Activated CD8-positive, alpha-beta T cell treated with anti-CD3 and anti-CD28 coated beads for 36 hours (primary cell): ENCODE measurements at regions not wholly inside any gene's neighbourhood (a gene's known extent, or its start where the extent isn't known, plus 50 kb on each side); places are given as distances from the start of the nearest gene placed in this dataset.

Experiments
- ATAC-seq: fragments of 200-7000 bp; cut with Tn5 transposase; one replicate; pipeline ENCODE4 v1.10.0; 2021; ENCODE audit warnings: mild to moderate bottlenecking, moderate library complexity
- CTCF ChIA-PET: fragments of 350-600 bp; sonication (Branson Sonifier 250); formaldehyde crosslinking; loops from one replicate; lab custom pipeline; 2021; ENCODE audit warnings: antibody characterized with exemption; lab: Charles Lee
- POLR2A ChIA-PET: fragments of 350-600 bp; sonication (Branson Sonifier 250); formaldehyde crosslinking; loops from one replicate; lab custom pipeline; 2021; ENCODE audit warnings: antibody characterized with exemption; lab: Charles Lee
- DNase-seq: peaks from one replicate; pipeline ENCODE4 v3.0.0-alpha.2; 2020
- H3K27ac Mint-ChIP-seq: one replicate; pipeline ENCODE4 v1.8.0; 2021; ENCODE audit warnings: mild to moderate bottlenecking, mixed read lengths
- H3K27me3 Mint-ChIP-seq: one replicate; pipeline ENCODE4 v1.8.0; 2021; ENCODE audit warnings: mixed read lengths
- H3K36me3 Mint-ChIP-seq: one replicate; pipeline ENCODE4 v1.8.0; 2021; ENCODE audit warnings: low read depth, mixed read lengths
- H3K4me1 Mint-ChIP-seq: one replicate; pipeline ENCODE4 v1.8.0; 2021; ENCODE audit warnings: low read depth, mixed read lengths
- H3K4me3 Mint-ChIP-seq: one replicate; pipeline ENCODE4 v1.8.0; 2021; ENCODE audit warnings: mild to moderate bottlenecking, moderate library complexity, mixed read lengths
- H3K9me3 Mint-ChIP-seq: one replicate; pipeline ENCODE4 v1.8.0; 2021; ENCODE audit warnings: mixed read lengths
- CTCF ChIP-seq: fragments of 200-600 bp; IDR thresholded peaks from one replicate; pipeline ENCODE4 v1.8.0; 2022; ENCODE audit warnings: antibody characterized with exemption, mild to moderate bottlenecking
- intact Hi-C: fragments of 100-400 bp; cut with micrococcal nuclease; formaldehyde crosslinking; loops from one replicate; pipeline ENCODE4 v1.10.0; 2022

- no peaks in the 10 kb centered on the region for H3K4me1 Mint-ChIP-seq
- ATAC-seq = no peak
- no peak overlapping the region for H3K27ac Mint-ChIP-seq
- TF ChIP-seq CTCF = no peak
- intact Hi-C loops = no loop called here
- ChIA-PET POLR2A (no interaction called here), CTCF (no interaction called here)
- H3K36me3 Mint-ChIP-seq = no peaks in the 10 kb centered on the region
- H3K4me3 Mint-ChIP-seq = no peak overlapping the region
- DNase-seq = no peak
- peaks cover 5% of the 10 kb centered on the region for H3K9me3 Mint-ChIP-seq
- H3K27me3 Mint-ChIP-seq = no peaks in the 10 kb centered on the region
Observed at GRCh38 chr13:90413548-90413947, 933.9 kb upstream of the MIR17HG start.

- peaks cover 3% of the 10 kb centered on the region for H3K9me3 Mint-ChIP-seq
- H3K27me3 Mint-ChIP-seq = no peaks in the 10 kb centered on the region
- DNase-seq = no peak
- no peaks in the 10 kb centered on the region for H3K4me1 Mint-ChIP-seq
- H3K36me3 Mint-ChIP-seq = no peaks in the 10 kb centered on the region
- ChIA-PET CTCF (no interaction called here), POLR2A (no interaction called here)
- H3K27ac Mint-ChIP-seq = no peak overlapping the region
- no peak overlapping the region for H3K4me3 Mint-ChIP-seq
- no peak for ATAC-seq
- TF ChIP-seq CTCF = no peak
- intact Hi-C loops = no loop called here
Observed at GRCh38 chr13:90414691-90415596, 932.5 kb upstream of the MIR17HG start.

- no peaks in the 10 kb centered on the region for H3K27me3 Mint-ChIP-seq
- ChIA-PET CTCF (no interaction called here), POLR2A (no interaction called here)
- ATAC-seq (no peak), DNase-seq (no peak)
- no peaks in the 10 kb centered on the region for H3K4me1 Mint-ChIP-seq
- intact Hi-C loops = no loop called here
- H3K4me3 Mint-ChIP-seq = no peak overlapping the region
- H3K27ac Mint-ChIP-seq = no peak overlapping the region
- TF ChIP-seq CTCF = no peak
- H3K9me3 Mint-ChIP-seq = peaks cover 3% of the 10 kb centered on the region
- no peaks in the 10 kb centered on the region for H3K36me3 Mint-ChIP-seq
Observed at GRCh38 chr13:90415902-90416301, 931.6 kb upstream of the MIR17HG start.

GRCh38 chr13:90416519-90416918 lies 931.0 kb upstream of the MIR17HG start:
- no peak for TF ChIP-seq CTCF
- Mint-ChIP-seq H3K36me3 (no peaks in the 10 kb centered on the region), H3K27ac (no peak overlapping the region), H3K9me3 (peaks cover 3% of the 10 kb centered on the region), H3K4me1 (no peaks in the 10 kb centered on the region), H3K27me3 (no peaks in the 10 kb centered on the region), H3K4me3 (no peak overlapping the region)
- POLR2A ChIA-PET = no interaction called here
- intact Hi-C loops = no loop called here
- no peak for ATAC-seq
- CTCF ChIA-PET = no interaction called here
- DNase-seq = no peak

GRCh38 chr13:90416938-90417337 lies 930.5 kb upstream of the MIR17HG start:
- Mint-ChIP-seq H3K4me1 (no peaks in the 10 kb centered on the region), H3K27ac (no peak overlapping the region), H3K4me3 (no peak overlapping the region), H3K36me3 (no peaks in the 10 kb centered on the region), H3K9me3 (peaks cover 3% of the 10 kb centered on the region), H3K27me3 (no peaks in the 10 kb centered on the region)
- ChIA-PET POLR2A (no interaction called here), CTCF (no interaction called here)
- ATAC-seq = no peak
- intact Hi-C loops = no loop called here
- no peak for TF ChIP-seq CTCF
- DNase-seq = no peak
